IMR-90 (cell line): ENCODE measurements at regions not wholly inside any gene's neighbourhood (a gene's known extent, or its start where the extent isn't known, plus 50 kb on each side); places are given as distances from the start of the nearest gene placed in this dataset.

Experiments
- ATAC-seq: fragments of 200-7000 bp; cut with Tn5 transposase; 2 replicates; pipeline ENCODE4 v1.9.1; 2020; ENCODE audit warnings: low read depth, mild to moderate bottlenecking, moderate library complexity
- BruUV-seq: library from RNA; stranded (reverse); fragments of 400-500 nt; replicated peaks from 2 replicates; lab custom pipeline; 2021; lab: Mats Ljungman, UMichigan
- CTCF ChIA-PET: fragments of 300-600 bp; formaldehyde crosslinking; extraction: SDS; loops from one replicate; lab custom pipeline; 2021; ENCODE audit warnings: antibody characterized with exemption; lab: Yijun Ruan, JAX
- POLR2A ChIA-PET: fragments of 300-600 bp; sonication (Branson Sonifier 250); formaldehyde crosslinking; loops from one replicate; lab custom pipeline; 2022; ENCODE audit warnings: antibody characterized with exemption; ENCODE audit not compliant: unreplicated experiment; lab: Charles Lee
- DNase-seq: peaks from one replicate; pipeline ENCODE4 v3.0.0; 2013
- H2AFZ ChIP-seq: replicated peaks from 2 replicates; pipeline ENCODE3; 2013; ENCODE audit warnings: low read length, mild to moderate bottlenecking; ENCODE audit not compliant: poor library complexity
- H2AK5ac ChIP-seq: 2 replicates; pipeline ENCODE4 v1.6.1; 2013; ENCODE audit warnings: low read depth, low read length, inconsistent platforms
- H2AK9ac ChIP-seq: replicated peaks from 2 replicates; pipeline ENCODE3; 2013; ENCODE audit warnings: mild to moderate bottlenecking, low read depth, low read length, moderate library complexity; ENCODE audit not compliant: poor library complexity
- H2BK120ac ChIP-seq: 2 replicates; pipeline ENCODE4 v1.6.1; 2013; ENCODE audit warnings: low read depth, low read length, inconsistent platforms
- H2BK15ac ChIP-seq: 3 replicates; pipeline ENCODE4 v1.6.1; 2013; ENCODE audit warnings: low read depth, low read length, inconsistent platforms
- H2BK20ac ChIP-seq: 2 replicates; pipeline ENCODE4 v1.6.1; 2013; ENCODE audit warnings: low read depth, mild to moderate bottlenecking, inconsistent platforms, low read length, moderate library complexity
- H2BK5ac ChIP-seq: 2 replicates; pipeline ENCODE4 v1.6.1; 2013; ENCODE audit warnings: mild to moderate bottlenecking, low read depth, low read length, inconsistent platforms; ENCODE audit not compliant: poor library complexity, severe bottlenecking
- H3K14ac ChIP-seq: replicated peaks from 2 replicates; pipeline ENCODE4 v1.6.1; 2013; ENCODE audit warnings: low read depth, low read length, inconsistent platforms
- H3K18ac ChIP-seq: 2 replicates; pipeline ENCODE4 v1.6.1; 2013; ENCODE audit warnings: low read depth, low read length, control low read depth
- H3K23ac ChIP-seq: 2 replicates; pipeline ENCODE4 v1.6.1; 2013; ENCODE audit warnings: low read depth, low read length, inconsistent platforms
- H3K27ac ChIP-seq: 2 replicates; pipeline ENCODE4 v1.5.1; 2013; ENCODE audit warnings: mild to moderate bottlenecking, control low read depth, low read length; ENCODE audit not compliant: insufficient read depth
- H3K27me3 ChIP-seq: 2 replicates; pipeline ENCODE4 v1.6.1; 2013; ENCODE audit warnings: low read length; ENCODE audit not compliant: control insufficient read depth, insufficient read depth
- H3K36me3 ChIP-seq: 2 replicates; pipeline ENCODE4 v1.6.1; 2013; ENCODE audit warnings: low read length, mixed read lengths; ENCODE audit not compliant: control insufficient read depth, insufficient read depth
- H3K4ac ChIP-seq: 2 replicates; pipeline ENCODE4 v1.6.1; 2013; ENCODE audit warnings: low read depth, low read length, inconsistent platforms
- H3K4me1 ChIP-seq: 2 replicates; pipeline ENCODE4 v1.6.1; 2013; ENCODE audit warnings: low read length, mixed read lengths; ENCODE audit not compliant: control insufficient read depth, insufficient read depth
- H3K4me2 ChIP-seq: 2 replicates; pipeline ENCODE4 v1.6.1; 2013; ENCODE audit warnings: low read depth, mild to moderate bottlenecking, control low read depth, low read length, moderate library complexity
- H3K4me3 ChIP-seq: 2 replicates; pipeline ENCODE4 v1.5.1; 2013; ENCODE audit warnings: low read depth, mild to moderate bottlenecking, control low read depth, low read length, moderate library complexity; ENCODE audit not compliant: insufficient read depth
- H3K56ac ChIP-seq: 2 replicates; pipeline ENCODE4 v1.6.1; 2013; ENCODE audit warnings: low read length, inconsistent platforms; ENCODE audit not compliant: insufficient read depth; ENCODE audit errors: extremely low read depth
- H3K79me1 ChIP-seq, 2 experiments: 2 replicates each; pipeline ENCODE4 v1.6.1; 2013; ENCODE audit warnings: low read length in 2 of 2, inconsistent platforms in 1 of 2, low read depth in 1 of 2
- H3K9ac ChIP-seq: 2 replicates; pipeline ENCODE4 v1.6.1; 2013; ENCODE audit warnings: low read depth, low read length, control low read depth
- H3K9me1 ChIP-seq: 2 replicates; pipeline ENCODE4 v1.6.1; 2013; ENCODE audit warnings: low read length, inconsistent platforms; ENCODE audit not compliant: insufficient read depth
- H3K9me3 ChIP-seq: 2 replicates; pipeline ENCODE4 v1.6.1; 2013; ENCODE audit warnings: low read length; ENCODE audit not compliant: control insufficient read depth, insufficient read depth
- H4K20me1 ChIP-seq: 2 replicates; pipeline ENCODE4 v1.6.1; 2013; ENCODE audit warnings: low read length, inconsistent platforms; ENCODE audit not compliant: insufficient read depth
- H4K5ac ChIP-seq: 2 replicates; pipeline ENCODE4 v1.6.1; 2013; ENCODE audit warnings: mild to moderate bottlenecking, low read depth, low read length, control low read depth
- H4K8ac ChIP-seq, 2 experiments: 2 replicates each; pipeline ENCODE4 v1.6.1; 2013; ENCODE audit warnings: low read depth in 2 of 2, low read length in 2 of 2, control low read depth in 1 of 2, inconsistent platforms in 1 of 2
- H4K91ac ChIP-seq: 2 replicates; pipeline ENCODE4 v1.6.1; 2013; ENCODE audit warnings: low read depth, low read length, inconsistent platforms; ENCODE audit not compliant: insufficient read depth
- FOS ChIP-seq: fragments of 150-350 bp; IDR thresholded peaks from 2 replicates; pipeline ENCODE4 v1.6.1; 2016; ENCODE audit warnings: low read depth, low read length
- MAZ ChIP-seq: IDR thresholded peaks from 2 replicates; pipeline ENCODE4 v1.6.1; 2012; ENCODE audit warnings: low read depth, mild to moderate bottlenecking, low read length, improper control_type of control experiment, moderate library complexity, borderline replicate concordance
- NFE2L2 ChIP-seq: fragments of 150-350 bp; IDR thresholded peaks from 2 replicates; pipeline ENCODE4 v1.6.1; 2016; ENCODE audit warnings: low read depth, mild to moderate bottlenecking, low read length
- WGBS, 2 experiments: methylation state at CpG; one replicate each; pipeline versions ENCODE4 v1.1.5 to v1.1.7; 2013; ENCODE audit warnings: missing lambda C conversion rate in 2 of 2; ENCODE audit not compliant: insufficient read length in 1 of 2; ENCODE audit errors: extremely low coverage in 2 of 2; 5-methylcytosine and 5-hydroxymethylcytosine counted together
- dilution Hi-C: fragments of 300-500 bp; cut with HindIII; formaldehyde crosslinking; loops from one replicate; pipeline ENCODE4 v1.14.3; 2018; ENCODE audit warnings: low sequenced_read_pairs; ENCODE audit not compliant: unreplicated experiment
- in situ Hi-C: fragments of 300-500 bp; cut with MboI; formaldehyde crosslinking; loops from 3 replicates; pipeline ENCODE4 v1.14.3; 2019; ENCODE audit warnings: low sequenced_read_pairs, inconsistent platforms, mixed read lengths
- intact Hi-C: fragments of 100-400 bp; cut with micrococcal nuclease; formaldehyde crosslinking; loops from 2 replicates; pipeline ENCODE4 v1.10.0; 2022
- TF ChIP-seq, protein P1 (sequence below): conservative IDR thresholded peaks from 2 replicates; pipeline ENCODE4 v1.5.1; 2012; ENCODE audit warnings: mild to moderate bottlenecking, low read depth, low read length, improper control_type of control experiment

DNA sequence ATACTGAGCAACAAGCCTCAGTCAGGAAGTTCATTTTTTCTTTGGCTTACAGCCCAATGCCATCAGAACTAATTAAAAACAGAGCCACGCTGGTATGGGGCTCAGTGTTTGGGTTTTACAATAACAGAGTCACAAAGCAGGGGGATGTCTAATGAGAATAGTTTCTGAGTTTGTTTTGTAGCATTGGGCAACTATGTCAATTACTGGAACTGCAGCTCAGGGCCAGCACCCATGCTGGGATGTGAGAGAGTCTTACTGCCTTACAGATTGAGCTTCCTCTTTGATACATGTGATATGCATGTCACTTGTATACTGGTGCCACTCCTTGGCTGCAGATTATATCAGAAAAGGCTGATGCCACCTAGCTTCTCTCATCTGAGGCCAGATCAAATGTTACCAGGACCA is 117.6 kb downstream of the TFAP2B start:
- H3K4me1 ChIP-seq, result no peaks in the 10 kb centered on the region
- H4K20me1 ChIP-seq, result no peaks in the 10 kb centered on the region
- H3K9me1 ChIP-seq, result no peaks in the 10 kb centered on the region
- WGBS, 2 experiments, result 0% methylated on average over 1 of the region's 1 CpG; no CpG with 5 or more reads in 1 of the 2 experiments
- H3K4me2 ChIP-seq, result no peak overlapping the region
- no TSS peak for BruUV-seq
- no peak overlapping the region for H2AK5ac ChIP-seq
- no peak overlapping the region for H4K91ac ChIP-seq
- H4K8ac ChIP-seq, result no peak overlapping the region
- no peak overlapping the region for H3K4me3 ChIP-seq
- in situ Hi-C loops, result no loop called here
- H2BK15ac ChIP-seq, result no peak overlapping the region
- no peak overlapping the region for H3K27ac ChIP-seq
- H3K14ac ChIP-seq, result no peak overlapping the region
- ChIA-PET CTCF (no interaction called here), POLR2A (no interaction called here)
- ATAC-seq, result no peak
- dilution Hi-C loops, result no loop called here
- H3K79me1 ChIP-seq, result no peaks in the 10 kb centered on the region
- H3K9me3 ChIP-seq, result peaks cover 12% of the 10 kb centered on the region
- no peak overlapping the region for H4K5ac ChIP-seq
- H2BK5ac ChIP-seq, result no peak overlapping the region
- H3K4ac ChIP-seq, result no peak overlapping the region
- H2AFZ ChIP-seq, result no peak overlapping the region
- H2BK120ac ChIP-seq, result no peak overlapping the region
- no peak overlapping the region for H3K9ac ChIP-seq
- H3K23ac ChIP-seq, result no peak overlapping the region
- intact Hi-C loops, result no loop called here
- no peak overlapping the region for H3K18ac ChIP-seq
- no peak for DNase-seq
- H3K27me3 ChIP-seq, result no peaks in the 10 kb centered on the region
- TF ChIP-seq, protein P1, sequence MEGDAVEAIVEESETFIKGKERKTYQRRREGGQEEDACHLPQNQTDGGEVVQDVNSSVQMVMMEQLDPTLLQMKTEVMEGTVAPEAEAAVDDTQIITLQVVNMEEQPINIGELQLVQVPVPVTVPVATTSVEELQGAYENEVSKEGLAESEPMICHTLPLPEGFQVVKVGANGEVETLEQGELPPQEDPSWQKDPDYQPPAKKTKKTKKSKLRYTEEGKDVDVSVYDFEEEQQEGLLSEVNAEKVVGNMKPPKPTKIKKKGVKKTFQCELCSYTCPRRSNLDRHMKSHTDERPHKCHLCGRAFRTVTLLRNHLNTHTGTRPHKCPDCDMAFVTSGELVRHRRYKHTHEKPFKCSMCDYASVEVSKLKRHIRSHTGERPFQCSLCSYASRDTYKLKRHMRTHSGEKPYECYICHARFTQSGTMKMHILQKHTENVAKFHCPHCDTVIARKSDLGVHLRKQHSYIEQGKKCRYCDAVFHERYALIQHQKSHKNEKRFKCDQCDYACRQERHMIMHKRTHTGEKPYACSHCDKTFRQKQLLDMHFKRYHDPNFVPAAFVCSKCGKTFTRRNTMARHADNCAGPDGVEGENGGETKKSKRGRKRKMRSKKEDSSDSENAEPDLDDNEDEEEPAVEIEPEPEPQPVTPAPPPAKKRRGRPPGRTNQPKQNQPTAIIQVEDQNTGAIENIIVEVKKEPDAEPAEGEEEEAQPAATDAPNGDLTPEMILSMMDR, result no peak
- TF ChIP-seq NFE2L2 (no peak), FOS (no peak), MAZ (no peak)
- no peak overlapping the region for H2BK20ac ChIP-seq
- H3K36me3 ChIP-seq, result no peaks in the 10 kb centered on the region
- no peak overlapping the region for H3K56ac ChIP-seq
- no peak overlapping the region for H2AK9ac ChIP-seq
